Keratinocyte (primary cell): ENCODE measurements at regions not wholly inside any gene's neighbourhood (a gene's known extent, or its start where the extent isn't known, plus 50 kb on each side); places are given as distances from the start of the nearest gene placed in this dataset.
"Not testable (repeated sequence)": the region's sequence is repeated elsewhere in the genome, so short reads cannot be mapped to it uniquely, and the experiment has no call there.

Source experiments
- DNase-seq: peaks from one replicate; pipeline ENCODE4 v3.0.0-alpha.2; 2011; ENCODE audit warnings: low read depth, missing footprints, low spot score
- FAIRE-seq: peaks from 2 replicates; lab custom pipeline; 2011; peaks lifted over from hg19 to GRCh38; lab: Jason Lieb, UNC
- H2AFZ ChIP-seq: 2 replicates; pipeline ENCODE4 v1.6.0; 2012; ENCODE audit warnings: low read length, control low read depth, inconsistent platforms; ENCODE audit not compliant: control insufficient read depth
- H3K27ac ChIP-seq: 2 replicates; pipeline ENCODE4 v1.5.1; 2011; ENCODE audit warnings: low read length; ENCODE audit not compliant: control insufficient read depth, insufficient read depth
- H3K27me3 ChIP-seq: 3 replicates; pipeline ENCODE4 v1.6.0; 2011; ENCODE audit warnings: low read length; ENCODE audit not compliant: control insufficient read depth, insufficient read depth; ENCODE audit errors: extremely low read depth
- H3K36me3 ChIP-seq, 2 experiments: 2 replicates in 1 of 2; 3 replicates in 1 of 2; pipeline ENCODE4 v1.5.1; 2011; ENCODE audit warnings: low read length in 2 of 2, mild to moderate bottlenecking in 1 of 2; ENCODE audit not compliant: control insufficient read depth in 2 of 2, insufficient read depth in 2 of 2; ENCODE audit errors: extremely low read depth in 1 of 2
- H3K4me1 ChIP-seq: 3 replicates; pipeline ENCODE4 v1.5.1; 2011; ENCODE audit warnings: low read length; ENCODE audit not compliant: control insufficient read depth, insufficient read depth; ENCODE audit errors: extremely low read depth
- H3K4me2 ChIP-seq: 3 replicates; pipeline ENCODE4 v1.6.0; 2011; ENCODE audit warnings: low read depth, low read length; ENCODE audit not compliant: control insufficient read depth, insufficient read depth; ENCODE audit errors: extremely low read depth
- H3K4me3 ChIP-seq, 3 experiments: fragments of 200-600 bp in 1 of 3; sonication (generic) in 1 of 3; 2 replicates in 2 of 3; 3 replicates in 1 of 3; pipeline ENCODE4 v1.5.1; 2011 to 2016; ENCODE audit warnings: low read length in 3 of 3, mild to moderate bottlenecking in 3 of 3, control low read depth in 2 of 3, inconsistent platforms in 1 of 3, low read depth in 1 of 3, mixed read lengths in 1 of 3, mixed run types in 1 of 3, moderate library complexity in 1 of 3; ENCODE audit not compliant: control insufficient read depth in 2 of 3, insufficient read depth in 2 of 3; ENCODE audit errors: extremely low read depth in 1 of 3
- H3K79me2 ChIP-seq: 2 replicates; pipeline ENCODE4 v1.6.0; 2012; ENCODE audit warnings: low read length; ENCODE audit not compliant: control insufficient read depth, insufficient read depth
- H3K9ac ChIP-seq: 3 replicates; pipeline ENCODE4 v1.6.0; 2011; ENCODE audit warnings: low read length; ENCODE audit not compliant: control insufficient read depth, insufficient read depth; ENCODE audit errors: extremely low read depth
- H3K9me1 ChIP-seq: 3 replicates; pipeline ENCODE4 v1.6.0; 2011; ENCODE audit warnings: low read length; ENCODE audit not compliant: control insufficient read depth, insufficient read depth; ENCODE audit errors: extremely low read depth
- H3K9me3 ChIP-seq: 2 replicates; pipeline ENCODE4 v1.5.1; 2012; ENCODE audit warnings: low read depth, low read length; ENCODE audit not compliant: control insufficient read depth
- H4K20me1 ChIP-seq: 3 replicates; pipeline ENCODE4 v1.6.0; 2011; ENCODE audit warnings: low read length; ENCODE audit not compliant: control insufficient read depth, insufficient read depth; ENCODE audit errors: extremely low read depth
- CTCF ChIP-seq, 3 experiments: IDR thresholded peaks in 1 of 3; conservative IDR thresholded peaks in 1 of 3; optimal IDR thresholded peaks in 1 of 3; 2 replicates in 2 of 3; 3 replicates in 1 of 3; pipeline versions ENCODE3 to v1.5.1; 2011; ENCODE audit warnings: low read length in 3 of 3, mild to moderate bottlenecking in 3 of 3, moderate library complexity in 2 of 3, control low read depth in 1 of 3, inconsistent platforms in 1 of 3; ENCODE audit not compliant: insufficient read depth in 2 of 3; ENCODE audit errors: extremely low read depth in 1 of 3
- EZH2 ChIP-seq: IDR thresholded peaks from one replicate; pipeline ENCODE4 v1.6.1; 2012; ENCODE audit warnings: inconsistent platforms, mild to moderate bottlenecking, low read length, moderate library complexity
- dilution Hi-C: fragments of 300-500 bp; cut with MboI; formaldehyde crosslinking; loops from one replicate; pipeline ENCODE4 v1.7.0; 2020; ENCODE audit warnings: low sequenced_read_pairs; ENCODE audit not compliant: extremely low pct_ligation_motif_present

GRCh38 chr6:168851460-168852375 is 401.9 kb downstream of the THBS2 start:
- no peaks in the 10 kb centered on the region for H3K9me3 ChIP-seq
- no peak for FAIRE-seq
- H3K9me1 ChIP-seq = no peaks in the 10 kb centered on the region
- TF ChIP-seq CTCF (optimal IDR thresholded peaks at IDR 0.05 in 1 of 3, IDR thresholded peaks at IDR 0.05 in 1 of 3, conservative IDR thresholded peaks at IDR 0.05 in 1 of 3; ENCODE audit: extremely low read depth in 1 of 3, insufficient read depth in 2 of 3, low read length in 3 of 3) = no peak
- TF ChIP-seq EZH2 = no peak
- peak overlapping the region; percentile 73 for H2AFZ ChIP-seq
- H3K27me3 ChIP-seq = no peaks in the 10 kb centered on the region
- H3K4me1 ChIP-seq = no peaks in the 10 kb centered on the region
- no peaks in the 10 kb centered on the region for H4K20me1 ChIP-seq
- dilution Hi-C loops = no loop called here
- H3K4me2 ChIP-seq = peak overlapping the region; percentile 67
- H3K4me3 ChIP-seq = peak overlapping the region in 2 of 3 experiments; percentile 31 to 36
- H3K9ac ChIP-seq = no peak overlapping the region
- no peak overlapping the region for H3K27ac ChIP-seq
- DNase-seq = no peak
- H3K36me3 ChIP-seq = no peaks in the 10 kb centered on the region
- H3K79me2 ChIP-seq = no peaks in the 10 kb centered on the region

GRCh38 chr6:168850027-168850736 is 403.5 kb downstream of the THBS2 start:
- H2AFZ ChIP-seq, H3K27ac ChIP-seq, H3K27me3 ChIP-seq, H3K36me3 ChIP-seq, H3K9me1 ChIP-seq, DNase-seq, FAIRE-seq, H3K4me3 ChIP-seq, H3K9me3 ChIP-seq, H3K9ac ChIP-seq, H3K79me2 ChIP-seq, H3K4me1 ChIP-seq, H4K20me1 ChIP-seq, H3K4me2 ChIP-seq, dilution Hi-C loops: not testable (repeated sequence)
